ENCODE measurements at regions not wholly inside any gene's neighbourhood (a gene's known extent, or its start where the extent isn't known, plus 50 kb on each side); places are given as distances from the start of the nearest gene placed in this dataset.

DNA sequence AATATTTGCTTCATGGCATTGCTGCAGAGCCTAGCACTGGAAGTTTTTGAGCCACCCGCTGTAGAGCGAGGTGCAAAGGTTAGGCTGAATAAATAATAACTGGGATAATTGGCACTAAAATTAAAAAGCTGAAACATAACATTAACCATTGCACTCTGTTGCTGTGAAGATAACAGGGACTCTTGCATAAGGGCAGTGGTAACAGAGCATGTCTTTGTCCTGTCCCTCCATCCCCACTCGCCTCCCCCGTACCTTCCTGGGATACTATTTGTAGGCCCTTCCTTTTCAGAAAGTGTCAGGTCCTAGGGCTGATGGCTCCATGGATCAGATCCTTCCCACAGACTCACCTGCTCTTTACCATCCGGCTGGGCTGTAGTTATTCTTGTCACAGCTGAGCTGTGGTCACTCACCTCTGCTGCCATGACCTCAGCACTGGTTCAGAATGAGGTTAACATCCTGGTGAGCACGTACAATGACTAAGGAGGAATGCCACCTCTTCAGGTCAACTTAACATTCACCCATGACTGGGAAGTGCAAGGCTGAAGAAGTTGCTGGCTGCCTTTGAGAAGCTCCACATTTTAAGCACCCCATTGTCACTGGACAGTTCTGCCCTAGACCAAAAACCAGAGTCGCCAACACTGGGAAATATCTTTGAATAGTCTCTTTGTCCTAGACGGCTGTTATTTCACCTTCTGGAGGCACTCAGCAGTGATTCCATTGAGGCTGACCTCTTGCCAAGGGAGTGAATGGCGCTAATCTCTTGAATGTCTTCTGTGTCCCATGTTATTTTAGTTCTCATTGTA, 103.2 kb upstream of the KIRREL3 start:
- DNase-seq (no peak), ATAC-seq (no peak)
- no peaks in the 10 kb centered on the region for H3K9me3 Mint-ChIP-seq
- intact Hi-C loops (cut with micrococcal nuclease): no loop called here
- CTCF ChIA-PET: no interaction called here
- H3K36me3 Mint-ChIP-seq (ENCODE audit: low read depth): no peaks in the 10 kb centered on the region
- POLR2A ChIA-PET: no interaction called here
- peaks cover 3% of the 10 kb centered on the region for H3K27me3 Mint-ChIP-seq
- TF ChIP-seq, protein P1, sequence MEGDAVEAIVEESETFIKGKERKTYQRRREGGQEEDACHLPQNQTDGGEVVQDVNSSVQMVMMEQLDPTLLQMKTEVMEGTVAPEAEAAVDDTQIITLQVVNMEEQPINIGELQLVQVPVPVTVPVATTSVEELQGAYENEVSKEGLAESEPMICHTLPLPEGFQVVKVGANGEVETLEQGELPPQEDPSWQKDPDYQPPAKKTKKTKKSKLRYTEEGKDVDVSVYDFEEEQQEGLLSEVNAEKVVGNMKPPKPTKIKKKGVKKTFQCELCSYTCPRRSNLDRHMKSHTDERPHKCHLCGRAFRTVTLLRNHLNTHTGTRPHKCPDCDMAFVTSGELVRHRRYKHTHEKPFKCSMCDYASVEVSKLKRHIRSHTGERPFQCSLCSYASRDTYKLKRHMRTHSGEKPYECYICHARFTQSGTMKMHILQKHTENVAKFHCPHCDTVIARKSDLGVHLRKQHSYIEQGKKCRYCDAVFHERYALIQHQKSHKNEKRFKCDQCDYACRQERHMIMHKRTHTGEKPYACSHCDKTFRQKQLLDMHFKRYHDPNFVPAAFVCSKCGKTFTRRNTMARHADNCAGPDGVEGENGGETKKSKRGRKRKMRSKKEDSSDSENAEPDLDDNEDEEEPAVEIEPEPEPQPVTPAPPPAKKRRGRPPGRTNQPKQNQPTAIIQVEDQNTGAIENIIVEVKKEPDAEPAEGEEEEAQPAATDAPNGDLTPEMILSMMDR (IDR thresholded peaks at IDR 0.05): no peak
- H3K4me3 Mint-ChIP-seq: no peak overlapping the region
- no peak overlapping the region for H3K27ac Mint-ChIP-seq
- no peaks in the 10 kb centered on the region for H3K4me1 Mint-ChIP-seq (ENCODE audit: low read depth)

DNA sequence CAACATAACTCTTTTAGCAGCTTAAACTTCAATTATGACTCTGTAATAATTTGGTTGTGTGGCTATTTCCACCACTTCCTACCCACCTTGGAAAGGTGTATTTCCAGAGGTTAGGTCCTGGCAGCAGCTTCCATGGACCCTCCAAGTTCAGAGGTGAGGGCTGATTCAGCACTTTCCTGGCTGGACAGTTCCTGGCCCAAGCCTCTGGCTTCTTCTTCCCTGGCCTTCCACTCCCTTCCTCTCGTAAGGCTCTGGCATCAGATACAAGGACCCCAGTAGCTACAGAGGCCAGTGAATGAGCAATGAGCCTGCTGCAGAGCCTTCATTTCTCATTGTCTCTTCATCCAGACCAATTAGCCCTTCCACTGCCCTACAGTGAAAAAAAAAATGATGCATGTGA, 98.1 kb upstream of the KIRREL3 start:
- no peaks in the 10 kb centered on the region for H3K4me1 Mint-ChIP-seq (ENCODE audit: low read depth)
- no peak for ATAC-seq
- intact Hi-C loops (cut with micrococcal nuclease): no loop called here
- POLR2A ChIA-PET: no interaction called here
- no peak overlapping the region for H3K27ac Mint-ChIP-seq
- H3K36me3 Mint-ChIP-seq (ENCODE audit: low read depth): no peaks in the 10 kb centered on the region
- CTCF ChIA-PET: no interaction called here
- H3K4me3 Mint-ChIP-seq: no peak overlapping the region
- TF ChIP-seq, protein P1 (IDR thresholded peaks at IDR 0.05): no peak
- H3K27me3 Mint-ChIP-seq: no peaks in the 10 kb centered on the region
- H3K9me3 Mint-ChIP-seq: no peaks in the 10 kb centered on the region
- DNase-seq: no peak

DNA sequence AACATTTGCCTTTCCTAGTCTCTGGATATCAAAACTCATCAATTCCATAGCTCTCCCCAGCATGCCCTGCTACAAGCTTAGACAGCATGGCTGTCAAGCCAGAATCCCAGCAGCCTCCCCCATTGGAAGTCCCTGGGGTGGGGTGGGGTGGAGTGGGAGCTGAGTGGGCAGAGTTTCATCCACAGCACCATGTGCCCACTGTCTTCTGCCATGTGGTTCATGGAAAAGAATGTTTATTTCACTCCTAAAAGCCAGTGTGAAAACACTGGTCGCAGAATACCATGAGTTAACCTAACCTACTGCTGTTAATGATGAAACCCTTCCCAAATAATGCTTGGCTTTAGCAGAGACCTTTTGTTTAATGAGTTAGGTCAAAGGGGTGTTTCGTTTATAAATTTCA, 80.2 kb upstream of the KIRREL3 start:
- H3K4me1 Mint-ChIP-seq (ENCODE audit: low read depth): no peaks in the 10 kb centered on the region
- H3K4me3 Mint-ChIP-seq: no peak overlapping the region
- H3K27ac Mint-ChIP-seq: no peak overlapping the region
- ChIA-PET POLR2A (no interaction called here), CTCF (no interaction called here)
- intact Hi-C loops (cut with micrococcal nuclease): no loop called here
- no peaks in the 10 kb centered on the region for H3K36me3 Mint-ChIP-seq (ENCODE audit: low read depth)
- H3K9me3 Mint-ChIP-seq: no peaks in the 10 kb centered on the region
- TF ChIP-seq, protein P1 (IDR thresholded peaks at IDR 0.05): no peak
- DNase-seq: no peak
- no peaks in the 10 kb centered on the region for H3K27me3 Mint-ChIP-seq
- ATAC-seq: no peak

DNA sequence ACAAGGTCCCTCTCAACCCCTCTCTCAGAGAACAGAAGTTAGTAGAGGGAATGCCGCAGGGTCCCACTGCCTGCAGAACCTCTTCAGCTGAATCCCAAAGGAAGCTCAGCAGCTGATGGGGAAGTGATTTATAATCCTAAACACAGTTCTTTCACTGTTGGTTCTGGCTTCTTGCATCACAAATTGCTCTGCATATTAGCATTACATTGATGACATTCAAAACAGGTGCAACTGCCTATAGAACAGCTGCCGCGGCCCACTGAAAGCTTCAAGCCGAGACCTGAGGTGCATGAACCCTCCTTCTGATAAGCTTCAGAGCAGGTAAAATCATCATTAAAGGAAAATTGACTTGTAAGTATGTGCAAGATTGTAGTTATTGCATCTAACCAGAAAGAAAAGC, 75.2 kb upstream of the KIRREL3 start:
- H3K4me1 Mint-ChIP-seq (ENCODE audit: low read depth): no peaks in the 10 kb centered on the region
- no peak overlapping the region for H3K4me3 Mint-ChIP-seq
- ChIA-PET CTCF (no interaction called here), POLR2A (no interaction called here)
- H3K27me3 Mint-ChIP-seq: no peaks in the 10 kb centered on the region
- ATAC-seq: no peak
- no peak for DNase-seq
- H3K9me3 Mint-ChIP-seq: no peaks in the 10 kb centered on the region
- H3K27ac Mint-ChIP-seq: no peak overlapping the region
- TF ChIP-seq, protein P1 (IDR thresholded peaks at IDR 0.05): no peak
- intact Hi-C loops (cut with micrococcal nuclease): no loop called here
- H3K36me3 Mint-ChIP-seq (ENCODE audit: low read depth): no peaks in the 10 kb centered on the region

DNA sequence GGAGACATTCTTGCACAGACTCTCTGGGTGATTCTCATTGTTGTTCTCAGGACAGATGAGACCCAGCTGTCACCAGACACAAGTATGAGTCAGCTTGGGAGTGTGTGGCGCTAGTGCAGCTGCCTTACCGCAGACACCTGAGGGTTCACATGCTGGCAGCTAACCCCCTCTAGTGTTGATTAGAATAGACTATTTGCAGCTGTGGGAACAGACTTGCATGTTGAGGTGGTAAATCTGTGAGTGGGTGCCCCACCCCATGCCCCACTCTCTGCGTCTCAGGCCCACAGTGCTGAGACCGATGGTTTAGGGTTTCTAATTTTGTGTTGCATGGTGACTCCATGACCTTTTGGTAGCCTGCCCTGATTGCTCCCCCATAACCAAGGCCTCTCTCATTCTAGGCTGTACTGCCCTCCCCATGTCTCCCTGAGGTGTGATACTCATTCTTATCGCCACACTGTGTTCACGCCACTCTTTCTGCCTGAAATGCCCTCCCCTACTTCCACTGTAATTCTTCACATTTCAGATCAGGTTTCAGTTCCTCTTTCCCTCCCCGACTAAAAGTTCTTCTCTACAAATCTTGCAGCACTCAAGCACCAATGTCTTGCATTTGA, 73.7 kb upstream of the KIRREL3 start:
- DNase-seq (peak; percentile 4), ATAC-seq (no peak)
- intact Hi-C loops (cut with micrococcal nuclease): no loop called here
- CTCF ChIA-PET: no interaction called here
- Mint-ChIP-seq H3K27ac (no peak overlapping the region), H3K27me3 (no peaks in the 10 kb centered on the region), H3K4me3 (no peak overlapping the region), H3K36me3 (ENCODE audit: low read depth) (no peaks in the 10 kb centered on the region), H3K4me1 (ENCODE audit: low read depth) (no peaks in the 10 kb centered on the region), H3K9me3 (no peaks in the 10 kb centered on the region)
- TF ChIP-seq, protein P1 (IDR thresholded peaks at IDR 0.05): no peak
- POLR2A ChIA-PET: interaction anchor here (0.8 kb wide), 1 partner anchor 9 kb away, joined by 3 read pairs; no protein-coding TSS in a partner anchor
